ENCODE measurements at regions not wholly inside any gene's neighbourhood (a gene's known extent, or its start where the extent isn't known, plus 50 kb on each side); places are given as distances from the start of the nearest gene placed in this dataset.

DNA sequence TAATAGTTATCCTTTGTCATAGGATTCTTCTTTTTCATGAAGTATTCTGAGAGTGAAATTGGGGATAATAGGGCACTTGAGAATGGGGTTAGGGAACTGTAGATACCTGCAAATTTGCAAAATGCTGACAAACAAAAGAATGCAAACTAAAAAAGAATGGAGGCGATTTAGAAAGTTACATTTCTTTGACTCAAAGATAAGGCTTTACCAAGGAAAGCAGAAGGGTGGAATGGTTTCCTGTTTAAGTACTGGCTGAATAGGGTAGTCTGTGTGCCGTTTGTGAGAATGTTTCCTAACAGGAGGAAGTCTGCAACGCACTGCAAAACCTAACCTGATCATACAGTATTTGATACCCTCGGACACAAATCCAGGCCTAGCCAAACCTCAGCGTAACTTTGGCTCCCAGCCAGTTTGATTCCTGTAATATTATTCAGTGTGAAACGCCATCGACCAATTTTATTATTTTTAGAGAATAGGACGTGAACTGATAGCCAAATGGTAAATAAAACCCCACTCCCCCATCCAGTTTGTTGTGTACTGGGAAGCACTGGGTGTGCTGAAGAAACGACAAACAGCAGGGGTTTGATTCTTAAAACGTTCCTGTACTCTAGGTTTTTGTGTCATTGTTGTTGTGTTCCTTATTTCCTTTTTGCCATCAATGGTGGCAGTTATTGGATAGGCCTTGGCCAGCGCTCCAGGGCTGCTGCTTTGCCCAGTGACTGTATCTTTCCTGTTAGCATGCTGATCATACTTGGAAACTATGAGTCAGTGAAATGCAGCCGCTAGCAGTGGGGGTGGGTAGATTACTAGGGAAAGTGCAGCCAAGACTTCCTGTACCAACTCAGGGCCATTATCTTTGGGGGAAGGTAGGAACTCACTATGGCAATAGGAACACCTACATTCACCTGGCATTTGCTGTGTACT, 148.0 kb upstream of the TBL1XR1 start (continued):
- TF ChIP-seq, protein P1, sequence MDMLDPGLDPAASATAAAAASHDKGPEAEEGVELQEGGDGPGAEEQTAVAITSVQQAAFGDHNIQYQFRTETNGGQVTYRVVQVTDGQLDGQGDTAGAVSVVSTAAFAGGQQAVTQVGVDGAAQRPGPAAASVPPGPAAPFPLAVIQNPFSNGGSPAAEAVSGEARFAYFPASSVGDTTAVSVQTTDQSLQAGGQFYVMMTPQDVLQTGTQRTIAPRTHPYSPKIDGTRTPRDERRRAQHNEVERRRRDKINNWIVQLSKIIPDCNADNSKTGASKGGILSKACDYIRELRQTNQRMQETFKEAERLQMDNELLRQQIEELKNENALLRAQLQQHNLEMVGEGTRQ (IDR thresholded peaks at IDR 0.05; ENCODE audit: low read depth, low read length) = no peak
- TF ChIP-seq, protein P1 (CRISPR knock-in tag; IDR thresholded peaks at IDR 0.05; ENCODE audit: borderline replicate concordance) = no peak
- TF ChIP-seq, protein P2, sequence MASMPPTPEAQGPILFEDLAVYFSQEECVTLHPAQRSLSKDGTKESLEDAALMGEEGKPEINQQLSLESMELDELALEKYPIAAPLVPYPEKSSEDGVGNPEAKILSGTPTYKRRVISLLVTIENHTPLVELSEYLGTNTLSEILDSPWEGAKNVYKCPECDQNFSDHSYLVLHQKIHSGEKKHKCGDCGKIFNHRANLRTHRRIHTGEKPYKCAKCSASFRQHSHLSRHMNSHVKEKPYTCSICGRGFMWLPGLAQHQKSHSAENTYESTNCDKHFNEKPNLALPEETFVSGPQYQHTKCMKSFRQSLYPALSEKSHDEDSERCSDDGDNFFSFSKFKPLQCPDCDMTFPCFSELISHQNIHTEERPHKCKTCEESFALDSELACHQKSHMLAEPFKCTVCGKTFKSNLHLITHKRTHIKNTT (CRISPR knock-in tag; IDR thresholded peaks at IDR 0.05) = no peak
- TF ChIP-seq, protein P3, sequence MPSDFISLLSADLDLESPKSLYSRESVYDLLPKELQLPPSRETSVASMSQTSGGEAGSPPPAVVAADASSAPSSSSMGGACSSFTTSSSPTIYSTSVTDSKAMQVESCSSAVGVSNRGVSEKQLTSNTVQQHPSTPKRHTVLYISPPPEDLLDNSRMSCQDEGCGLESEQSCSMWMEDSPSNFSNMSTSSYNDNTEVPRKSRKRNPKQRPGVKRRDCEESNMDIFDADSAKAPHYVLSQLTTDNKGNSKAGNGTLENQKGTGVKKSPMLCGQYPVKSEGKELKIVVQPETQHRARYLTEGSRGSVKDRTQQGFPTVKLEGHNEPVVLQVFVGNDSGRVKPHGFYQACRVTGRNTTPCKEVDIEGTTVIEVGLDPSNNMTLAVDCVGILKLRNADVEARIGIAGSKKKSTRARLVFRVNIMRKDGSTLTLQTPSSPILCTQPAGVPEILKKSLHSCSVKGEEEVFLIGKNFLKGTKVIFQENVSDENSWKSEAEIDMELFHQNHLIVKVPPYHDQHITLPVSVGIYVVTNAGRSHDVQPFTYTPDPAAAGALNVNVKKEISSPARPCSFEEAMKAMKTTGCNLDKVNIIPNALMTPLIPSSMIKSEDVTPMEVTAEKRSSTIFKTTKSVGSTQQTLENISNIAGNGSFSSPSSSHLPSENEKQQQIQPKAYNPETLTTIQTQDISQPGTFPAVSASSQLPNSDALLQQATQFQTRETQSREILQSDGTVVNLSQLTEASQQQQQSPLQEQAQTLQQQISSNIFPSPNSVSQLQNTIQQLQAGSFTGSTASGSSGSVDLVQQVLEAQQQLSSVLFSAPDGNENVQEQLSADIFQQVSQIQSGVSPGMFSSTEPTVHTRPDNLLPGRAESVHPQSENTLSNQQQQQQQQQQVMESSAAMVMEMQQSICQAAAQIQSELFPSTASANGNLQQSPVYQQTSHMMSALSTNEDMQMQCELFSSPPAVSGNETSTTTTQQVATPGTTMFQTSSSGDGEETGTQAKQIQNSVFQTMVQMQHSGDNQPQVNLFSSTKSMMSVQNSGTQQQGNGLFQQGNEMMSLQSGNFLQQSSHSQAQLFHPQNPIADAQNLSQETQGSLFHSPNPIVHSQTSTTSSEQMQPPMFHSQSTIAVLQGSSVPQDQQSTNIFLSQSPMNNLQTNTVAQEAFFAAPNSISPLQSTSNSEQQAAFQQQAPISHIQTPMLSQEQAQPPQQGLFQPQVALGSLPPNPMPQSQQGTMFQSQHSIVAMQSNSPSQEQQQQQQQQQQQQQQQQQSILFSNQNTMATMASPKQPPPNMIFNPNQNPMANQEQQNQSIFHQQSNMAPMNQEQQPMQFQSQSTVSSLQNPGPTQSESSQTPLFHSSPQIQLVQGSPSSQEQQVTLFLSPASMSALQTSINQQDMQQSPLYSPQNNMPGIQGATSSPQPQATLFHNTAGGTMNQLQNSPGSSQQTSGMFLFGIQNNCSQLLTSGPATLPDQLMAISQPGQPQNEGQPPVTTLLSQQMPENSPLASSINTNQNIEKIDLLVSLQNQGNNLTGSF (CRISPR knock-in tag; IDR thresholded peaks at IDR 0.05) = no peak
- TF ChIP-seq ZNF816 (CRISPR knock-in tag; IDR thresholded peaks at IDR 0.05; ENCODE audit: borderline replicate concordance) (no peak), U2AF2 (IDR thresholded peaks at IDR 0.05; ENCODE audit: low read depth, low read length) (no peak), HNRNPUL1 (IDR thresholded peaks at IDR 0.05; ENCODE audit: low read depth, low read length) (no peak), ISL2 (CRISPR knock-in tag; IDR thresholded peaks at IDR 0.05) (no peak), MIER2 (CRISPR knock-in tag; IDR thresholded peaks at IDR 0.05) (no peak), ZFYVE20 (CRISPR knock-in tag; IDR thresholded peaks at IDR 0.05; ENCODE audit: borderline replicate concordance, low read depth) (no peak), ZKSCAN1 (IDR thresholded peaks at IDR 0.05; ENCODE audit: low read length) (no peak)
- TF ChIP-seq, protein P4, sequence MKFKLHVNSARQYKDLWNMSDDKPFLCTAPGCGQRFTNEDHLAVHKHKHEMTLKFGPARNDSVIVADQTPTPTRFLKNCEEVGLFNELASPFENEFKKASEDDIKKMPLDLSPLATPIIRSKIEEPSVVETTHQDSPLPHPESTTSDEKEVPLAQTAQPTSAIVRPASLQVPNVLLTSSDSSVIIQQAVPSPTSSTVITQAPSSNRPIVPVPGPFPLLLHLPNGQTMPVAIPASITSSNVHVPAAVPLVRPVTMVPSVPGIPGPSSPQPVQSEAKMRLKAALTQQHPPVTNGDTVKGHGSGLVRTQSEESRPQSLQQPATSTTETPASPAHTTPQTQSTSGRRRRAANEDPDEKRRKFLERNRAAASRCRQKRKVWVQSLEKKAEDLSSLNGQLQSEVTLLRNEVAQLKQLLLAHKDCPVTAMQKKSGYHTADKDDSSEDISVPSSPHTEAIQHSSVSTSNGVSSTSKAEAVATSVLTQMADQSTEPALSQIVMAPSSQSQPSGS (CRISPR knock-in tag; IDR thresholded peaks at IDR 0.05) = peak; percentile 35; the same call in 1 of the 2 replicates
- TF ChIP-seq, protein P5, sequence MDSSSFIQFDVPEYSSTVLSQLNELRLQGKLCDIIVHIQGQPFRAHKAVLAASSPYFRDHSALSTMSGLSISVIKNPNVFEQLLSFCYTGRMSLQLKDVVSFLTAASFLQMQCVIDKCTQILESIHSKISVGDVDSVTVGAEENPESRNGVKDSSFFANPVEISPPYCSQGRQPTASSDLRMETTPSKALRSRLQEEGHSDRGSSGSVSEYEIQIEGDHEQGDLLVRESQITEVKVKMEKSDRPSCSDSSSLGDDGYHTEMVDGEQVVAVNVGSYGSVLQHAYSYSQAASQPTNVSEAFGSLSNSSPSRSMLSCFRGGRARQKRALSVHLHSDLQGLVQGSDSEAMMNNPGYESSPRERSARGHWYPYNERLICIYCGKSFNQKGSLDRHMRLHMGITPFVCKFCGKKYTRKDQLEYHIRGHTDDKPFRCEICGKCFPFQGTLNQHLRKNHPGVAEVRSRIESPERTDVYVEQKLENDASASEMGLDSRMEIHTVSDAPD (CRISPR knock-in tag; IDR thresholded peaks at IDR 0.05) = no peak
- TF ChIP-seq, protein P6, sequence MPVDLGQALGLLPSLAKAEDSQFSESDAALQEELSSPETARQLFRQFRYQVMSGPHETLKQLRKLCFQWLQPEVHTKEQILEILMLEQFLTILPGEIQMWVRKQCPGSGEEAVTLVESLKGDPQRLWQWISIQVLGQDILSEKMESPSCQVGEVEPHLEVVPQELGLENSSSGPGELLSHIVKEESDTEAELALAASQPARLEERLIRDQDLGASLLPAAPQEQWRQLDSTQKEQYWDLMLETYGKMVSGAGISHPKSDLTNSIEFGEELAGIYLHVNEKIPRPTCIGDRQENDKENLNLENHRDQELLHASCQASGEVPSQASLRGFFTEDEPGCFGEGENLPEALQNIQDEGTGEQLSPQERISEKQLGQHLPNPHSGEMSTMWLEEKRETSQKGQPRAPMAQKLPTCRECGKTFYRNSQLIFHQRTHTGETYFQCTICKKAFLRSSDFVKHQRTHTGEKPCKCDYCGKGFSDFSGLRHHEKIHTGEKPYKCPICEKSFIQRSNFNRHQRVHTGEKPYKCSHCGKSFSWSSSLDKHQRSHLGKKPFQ (CRISPR knock-in tag; IDR thresholded peaks at IDR 0.05; ENCODE audit: insufficient replicate concordance) = no peak
